Adrenal gland (tissue), 9 donors: ENCODE measurements at regions not wholly inside any gene's neighbourhood (a gene's known extent, or its start where the extent isn't known, plus 50 kb on each side); places are given as distances from the start of the nearest gene placed in this dataset.

Experiments
- DNase-seq, 7 donors: peaks; one replicate each; pipeline ENCODE4 v3.0.0-alpha.2; 2019 to 2020
- H3K27ac ChIP-seq, 5 donors: fragments of 200-600 bp; sonication (generic) in 4 of 5; 1 replicate in 3 of 5; 2 replicates in 2 of 5; pipeline versions ENCODE4 v1.5.1 to v1.8.0; 2016 to 2020; ENCODE audit warnings: mild to moderate bottlenecking in 1 of 5
- H3K27me3 ChIP-seq: fragments of 200-600 bp; 2 replicates; pipeline ENCODE4 v1.8.0; 2021
- H3K36me3 ChIP-seq, 2 donors: fragments of 200-600 bp; replicated peaks in 1 of 2; 1 replicate in 1 of 2; 2 replicates in 1 of 2; pipeline versions ENCODE4 v1.5.1 to v1.8.0; 2018 to 2022
- H3K4me1 ChIP-seq, 2 donors: fragments of 200-600 bp; replicated peaks in 1 of 2; 1 replicate in 1 of 2; 2 replicates in 1 of 2; pipeline versions ENCODE4 v1.5.1 to v1.8.0; 2018 to 2021
- H3K4me3 ChIP-seq, 4 donors: fragments of 200-600 bp; sonication (generic) in 3 of 4; one replicate each; pipeline ENCODE4 v1.5.1; 2016 to 2018
- H3K9me3 ChIP-seq, 3 donors: fragments of 200-600 bp; sonication (generic) in 1 of 3; replicated peaks in 1 of 3; 1 replicate in 2 of 3; 2 replicates in 1 of 3; pipeline versions ENCODE4 v1.5.1 to v1.8.0; 2016 to 2021
- POLR2A ChIP-seq, 2 donors: fragments of 450-650 bp; IDR thresholded peaks; one replicate each; pipeline ENCODE4 v1.6.1; 2017; ENCODE audit warnings: antibody characterized with exemption in 2 of 2, mild to moderate bottlenecking in 2 of 2, moderate library complexity in 1 of 2
- WGBS, 4 donors: extraction: QIAGEN DNeasy Blood & Tissue Kit in 2 of 4; methylation state at CpG; one replicate each; pipeline versions ENCODE4 v1.1.5 to v1.1.7; 2013 to 2017; 5-methylcytosine and 5-hydroxymethylcytosine counted together
- intact Hi-C, 2 donors: fragments of 100-400 bp; cut with DNase I; formaldehyde crosslinking; loops; one replicate each; pipeline versions ENCODE4 v1.14.1 to v1.15.0; 2022 to 2023
- TF ChIP-seq, protein P1 (sequence below), 6 experiments: fragments of 450-650 bp in 4 of 6; fragments of 200-600 bp in 2 of 6; sonication (generic) in 1 of 6; IDR thresholded peaks; 1 replicate in 5 of 6; 2 replicates in 1 of 6; pipeline versions ENCODE4 v1.5.1 to v1.8.0; 2016 to 2021; ENCODE audit warnings: antibody characterized with exemption in 6 of 6, mild to moderate bottlenecking in 2 of 6, moderate library complexity in 1 of 6
- donor health status: healthy with polysubstance abuse.
- donor health status: Bipolar disorder and iron deficiency.
- donor health status: DM: yes; HTN: yes; CAD: no.
- donor health status: DM: no; HTN: no; CAD: no.
- donor health status: DM: no; HTN: no; CAD: no.

DNA sequence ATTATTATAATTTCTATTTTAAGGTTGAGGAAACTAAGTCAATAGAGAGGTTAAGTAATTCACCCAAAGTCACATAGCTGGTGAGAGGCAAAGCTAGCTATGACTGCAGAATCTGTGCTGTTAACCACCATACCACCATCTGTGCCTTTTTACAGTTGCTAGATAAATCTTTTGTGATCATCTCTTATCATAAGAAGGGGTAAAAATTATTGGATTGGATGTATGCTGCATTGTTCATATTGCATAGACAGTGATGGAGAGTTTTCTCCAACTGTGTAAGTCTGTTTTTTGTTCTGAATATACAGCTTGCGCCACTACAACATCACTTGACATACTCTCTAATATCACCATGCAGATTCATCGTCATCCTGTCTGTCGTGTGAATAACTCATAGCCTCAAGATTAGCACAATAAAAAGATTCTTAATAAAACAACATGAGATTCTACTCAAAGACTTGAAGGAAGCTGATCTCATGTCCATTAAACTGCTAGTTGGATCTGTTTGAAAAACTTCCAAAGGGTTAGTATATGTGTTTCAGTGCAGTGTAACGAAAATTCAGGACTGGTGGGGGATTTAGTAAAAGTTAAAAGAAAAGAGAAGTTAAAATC, 495.9 kb downstream of the SPRY1 start:
- H3K27ac ChIP-seq, result peak overlapping the region in 4 of 5 donors; percentile 24 to 86 (median 54)
- no peak for TF ChIP-seq POLR2A (IDR thresholded peaks at IDR 0.05)
- TF ChIP-seq, protein P1, sequence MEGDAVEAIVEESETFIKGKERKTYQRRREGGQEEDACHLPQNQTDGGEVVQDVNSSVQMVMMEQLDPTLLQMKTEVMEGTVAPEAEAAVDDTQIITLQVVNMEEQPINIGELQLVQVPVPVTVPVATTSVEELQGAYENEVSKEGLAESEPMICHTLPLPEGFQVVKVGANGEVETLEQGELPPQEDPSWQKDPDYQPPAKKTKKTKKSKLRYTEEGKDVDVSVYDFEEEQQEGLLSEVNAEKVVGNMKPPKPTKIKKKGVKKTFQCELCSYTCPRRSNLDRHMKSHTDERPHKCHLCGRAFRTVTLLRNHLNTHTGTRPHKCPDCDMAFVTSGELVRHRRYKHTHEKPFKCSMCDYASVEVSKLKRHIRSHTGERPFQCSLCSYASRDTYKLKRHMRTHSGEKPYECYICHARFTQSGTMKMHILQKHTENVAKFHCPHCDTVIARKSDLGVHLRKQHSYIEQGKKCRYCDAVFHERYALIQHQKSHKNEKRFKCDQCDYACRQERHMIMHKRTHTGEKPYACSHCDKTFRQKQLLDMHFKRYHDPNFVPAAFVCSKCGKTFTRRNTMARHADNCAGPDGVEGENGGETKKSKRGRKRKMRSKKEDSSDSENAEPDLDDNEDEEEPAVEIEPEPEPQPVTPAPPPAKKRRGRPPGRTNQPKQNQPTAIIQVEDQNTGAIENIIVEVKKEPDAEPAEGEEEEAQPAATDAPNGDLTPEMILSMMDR (IDR thresholded peaks at IDR 0.05), result no peak
- no peak overlapping the region for H3K4me3 ChIP-seq
- H3K36me3 ChIP-seq, result no peaks in the 10 kb centered on the region
- H3K9me3 ChIP-seq, result no peaks in the 10 kb centered on the region
- peaks cover 21 to 50% of the 10 kb centered on the region in 2 donors for H3K4me1 ChIP-seq
- intact Hi-C loops, result no loop called here
- 41 to 62% (median 59%) methylated on average over 4 of the region's 4 CpGs for WGBS, 4 donors
- DNase-seq, result no peak
- no peaks in the 10 kb centered on the region for H3K27me3 ChIP-seq

DNA sequence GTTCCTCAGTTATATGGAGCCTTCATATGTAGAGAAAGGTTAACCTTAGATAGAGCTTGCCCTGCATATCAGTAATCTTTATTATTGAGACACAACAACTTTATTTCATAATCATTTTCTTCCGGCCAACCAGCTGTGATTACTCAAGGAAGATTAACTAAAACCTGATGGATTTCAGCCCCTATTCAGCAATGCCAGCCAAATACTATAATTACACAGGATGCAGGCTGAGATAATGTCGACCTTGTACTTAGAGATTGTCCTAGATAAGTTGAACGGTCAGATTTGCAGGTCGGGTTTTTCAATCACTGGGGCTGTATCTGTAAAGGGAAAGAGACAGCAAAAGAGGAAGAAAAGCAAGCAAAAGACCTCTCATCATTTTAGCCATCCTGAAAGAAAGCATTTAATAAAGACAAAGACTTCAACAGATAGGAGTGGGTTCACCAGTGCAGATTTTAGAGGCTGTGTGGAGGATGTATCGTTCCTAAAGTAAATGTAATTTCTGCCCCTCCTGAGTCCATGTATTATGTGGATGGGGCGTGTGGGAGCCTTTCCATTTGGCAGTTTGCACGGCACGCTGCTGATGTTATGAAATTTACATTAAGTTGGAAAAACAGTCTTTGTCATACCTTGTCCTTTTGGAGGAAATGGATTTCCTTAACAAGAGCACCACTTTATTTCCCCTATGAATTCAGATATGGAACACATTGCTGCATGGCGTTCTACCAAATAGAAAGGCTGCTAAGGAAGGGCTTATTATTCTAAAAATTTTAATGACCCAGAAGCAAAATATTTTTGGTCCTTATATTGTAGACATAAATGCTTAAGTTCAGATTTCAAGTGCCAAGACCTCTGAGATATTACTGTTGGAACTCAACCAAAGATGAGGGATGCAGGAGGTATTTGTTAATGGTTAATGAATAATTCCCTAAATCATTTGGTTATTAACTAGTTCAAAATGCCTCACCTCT, 496.7 kb downstream of the SPRY1 start:
- peak in 4 of 7 donors; percentile 26 to 55 (median 38) for DNase-seq
- TF ChIP-seq, protein P1 (IDR thresholded peaks at IDR 0.05), result no peak
- no peak for TF ChIP-seq POLR2A (IDR thresholded peaks at IDR 0.05)
- Histone ChIP-seq H3K9me3 (peaks cover 0 to 2% (median 0%) of the 10 kb centered on the region in 3 donors), H3K36me3 (no peaks in the 10 kb centered on the region), H3K27ac (peak overlapping the region in 4 of 5 donors; percentile 24 to 86 (median 54)), H3K4me1 (peaks cover 21 to 57% of the 10 kb centered on the region in 2 donors), H3K27me3 (no peaks in the 10 kb centered on the region), H3K4me3 (no peak overlapping the region)
- WGBS, 4 donors, result 18 to 31% (median 28%) methylated on average over 9 of the region's 9 CpGs
- intact Hi-C loops, result no loop called here

DNA sequence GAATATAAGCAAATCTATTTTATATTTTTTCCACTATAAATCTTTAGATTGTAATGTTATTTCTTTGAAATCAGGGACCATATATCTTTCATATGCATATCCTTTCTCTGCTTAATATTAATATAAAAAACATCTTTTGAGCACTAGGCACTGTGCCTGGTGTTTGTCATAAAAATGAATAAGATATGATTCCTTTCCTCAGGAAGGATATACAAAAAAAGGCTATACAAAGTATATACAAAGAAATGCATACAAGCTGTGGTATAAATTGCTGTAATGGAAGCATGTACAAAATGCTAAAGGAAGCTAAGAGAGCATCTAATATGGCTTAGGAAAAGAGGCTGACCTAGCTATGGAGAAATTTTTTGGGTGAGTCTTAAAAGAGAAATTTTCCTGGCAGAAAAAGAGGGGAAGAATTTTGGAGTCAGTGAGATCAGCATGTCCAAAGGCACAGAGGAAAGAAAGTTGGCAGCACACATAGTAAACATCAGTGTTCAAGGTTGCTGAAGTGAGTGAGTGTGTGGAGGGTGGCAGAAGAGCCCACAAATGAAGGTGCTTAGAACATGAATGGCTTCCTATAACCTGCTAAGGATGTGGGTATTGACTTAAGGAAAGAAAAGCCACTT, 500.0 kb downstream of the SPRY1 start:
- peak; percentile 24 to 65 (median 51) for DNase-seq
- intact Hi-C loops, result no loop called here
- H3K27me3 ChIP-seq, result no peaks in the 10 kb centered on the region
- peaks cover 21 to 63% of the 10 kb centered on the region in 2 donors for H3K4me1 ChIP-seq
- H3K36me3 ChIP-seq, result no peaks in the 10 kb centered on the region
- H3K27ac ChIP-seq, result peak overlapping the region; percentile 18 to 64 (median 47)
- no peak for TF ChIP-seq POLR2A (IDR thresholded peaks at IDR 0.05)
- TF ChIP-seq, protein P1 (IDR thresholded peaks at IDR 0.05), result no peak
- peaks cover 0 to 6% (median 0%) of the 10 kb centered on the region in 3 donors for H3K9me3 ChIP-seq
- peak overlapping the region in 1 of 4 donors; percentile 28 for H3K4me3 ChIP-seq
